K562 (cell line): ENCODE measurements at regions not wholly inside any gene's neighbourhood (a gene's known extent, or its start where the extent isn't known, plus 50 kb on each side); places are given as distances from the start of the nearest gene placed in this dataset.

Experiments used
- ATAC-seq: fragments of 200-7000 bp; cut with Tn5 transposase; 3 replicates; pipeline ENCODE4 v1.9.1; 2020; ENCODE audit warnings: moderate library complexity
- BruUV-seq: library from RNA; stranded (reverse); fragments of 400-500 nt; replicated peaks from 2 replicates; lab custom pipeline; 2021; lab: Mats Ljungman, UMichigan
- CTCF ChIA-PET: fragments of 300-600 bp; formaldehyde crosslinking; extraction: SDS; loops from one replicate; lab custom pipeline; 2021; ENCODE audit warnings: low intra/inter-chr PET ratio; lab: Yijun Ruan, JAX
- POLR2A ChIA-PET: fragments of 300-600, 350-650 bp; sonication (Branson Sonifier 250); formaldehyde crosslinking; extraction: SDS; loops from one replicate; lab custom pipeline; 2021; ENCODE audit warnings: antibody characterized with exemption, inconsistent platforms; lab: Yijun Ruan, JAX
- DNase-seq, 4 experiments: peaks; one replicate each; pipeline versions ENCODE4 v3.0.0 to v3.0.0-alpha.2; 2011 to 2018; ENCODE audit warnings: low spot score in 3 of 4, mixed read lengths in 3 of 4; ENCODE audit errors: extremely low read depth in 1 of 4
- FAIRE-seq: peaks from 2 replicates; lab custom pipeline; 2011; peaks lifted over from hg19 to GRCh38; lab: Jason Lieb, UNC
- H2AFZ ChIP-seq: 2 replicates; pipeline ENCODE4 v1.6.0; 2011; ENCODE audit warnings: low read depth, low read length, control low read depth, inconsistent platforms
- H3K27ac ChIP-seq: fragments of 200-600 bp; 3 replicates; pipeline ENCODE4 v1.8.0; 2011; ENCODE audit warnings: low read depth, mild to moderate bottlenecking, control low read depth, inconsistent platforms, low read length, moderate library complexity, mixed read lengths; ENCODE audit errors: extremely low read depth
- H3K27me3 ChIP-seq, 2 experiments: fragments of 300-600 bp in 1 of 2; 2 replicates in 1 of 2; 3 replicates in 1 of 2; pipeline versions ENCODE4 v1.6.0 to v1.8.0; 2011; ENCODE audit warnings: inconsistent platforms in 2 of 2, low read length in 2 of 2, mild to moderate bottlenecking in 1 of 2, mixed read lengths in 1 of 2, moderate library complexity in 1 of 2; ENCODE audit not compliant: control insufficient read depth in 2 of 2, insufficient read depth in 2 of 2
- H3K36me3 ChIP-seq: fragments of 300-600 bp; 3 replicates; pipeline ENCODE4 v1.8.0; 2011; ENCODE audit warnings: mild to moderate bottlenecking, low read length, inconsistent platforms; ENCODE audit not compliant: control insufficient read depth, insufficient read depth
- H3K4me1 ChIP-seq, 2 experiments: fragments of 200-600 bp in 1 of 2; replicated peaks in 1 of 2; 2 replicates in 1 of 2; 3 replicates in 1 of 2; pipeline versions ENCODE4 v1.5.1 to v1.8.0; 2011; ENCODE audit warnings: inconsistent platforms in 2 of 2, low read length in 2 of 2, mild to moderate bottlenecking in 1 of 2, mixed read lengths in 1 of 2, moderate library complexity in 1 of 2; ENCODE audit not compliant: control insufficient read depth in 2 of 2, insufficient read depth in 2 of 2
- H3K4me2 ChIP-seq: 2 replicates; pipeline ENCODE4 v1.6.1; 2011; ENCODE audit warnings: low read length, control low read depth, inconsistent platforms, mixed read lengths; ENCODE audit not compliant: insufficient read depth
- H3K4me3 ChIP-seq: fragments of 200-600 bp; sonication (generic), shearing (Covaris generic); 2 replicates; pipeline ENCODE4 v1.5.1; 2016; ENCODE audit warnings: control low read depth, inconsistent platforms
- H3K79me2 ChIP-seq: fragments of 200-600 bp; 3 replicates; pipeline ENCODE4 v1.8.0; 2011; ENCODE audit warnings: low read length, inconsistent platforms; ENCODE audit not compliant: control insufficient read depth, insufficient read depth
- H3K9ac ChIP-seq, 2 experiments: 2 replicates each; pipeline versions ENCODE4 v1.6.0 to v1.6.1; 2011; ENCODE audit warnings: low read depth in 2 of 2, low read length in 2 of 2, control low read depth in 1 of 2, inconsistent platforms in 1 of 2, mild to moderate bottlenecking in 1 of 2, mixed read lengths in 1 of 2; ENCODE audit not compliant: insufficient read depth in 1 of 2
- H3K9me1 ChIP-seq: one replicate; pipeline ENCODE4 v1.6.0; 2011; ENCODE audit warnings: inconsistent platforms, mild to moderate bottlenecking, low read length, moderate library complexity; ENCODE audit not compliant: control insufficient read depth, insufficient read depth
- H3K9me3 ChIP-seq: replicated peaks from 2 replicates; pipeline ENCODE4 v1.5.1; 2011; ENCODE audit warnings: low read depth, low read length, inconsistent platforms; ENCODE audit not compliant: control insufficient read depth, insufficient read depth
- H4K20me1 ChIP-seq: replicated peaks from 2 replicates; pipeline ENCODE4 v1.6.1; 2011; ENCODE audit warnings: low read length, inconsistent platforms, mixed read lengths; ENCODE audit not compliant: control insufficient read depth, insufficient read depth
- ESRRB ChIP-seq: fragments of 250-450 bp; sonication (Bioruptor Pico); IDR thresholded peaks from 2 replicates; pipeline ENCODE4 v1.5.0; 2020; ENCODE audit warnings: mild to moderate bottlenecking, moderate library complexity, borderline replicate concordance
- LARP7 ChIP-seq: fragments of 450-650 bp; IDR thresholded peaks from 2 replicates; pipeline ENCODE4 v1.6.1; 2016
- MEIS2 ChIP-seq: fragments of 450-650 bp; IDR thresholded peaks from 2 replicates; pipeline ENCODE4 v1.6.1; 2014; ENCODE audit warnings: mild to moderate bottlenecking; ENCODE audit not compliant: partially characterized antibody
- NFYB ChIP-seq: IDR thresholded peaks from 2 replicates; pipeline ENCODE4 v1.6.1; 2011; ENCODE audit warnings: mild to moderate bottlenecking, moderate library complexity; ENCODE audit not compliant: insufficient read length; ENCODE audit errors: extremely low read depth
- PBX2 ChIP-seq, 2 experiments: IDR thresholded peaks in 1 of 2; conservative IDR thresholded peaks in 1 of 2; 2 replicates each; pipeline ENCODE4 v1.6.1; 2016; ENCODE audit warnings: low read depth in 2 of 2, mild to moderate bottlenecking in 1 of 2, missing compliant biosample characterization in 1 of 2, missing genetic modification characterization in 1 of 2, moderate library complexity in 1 of 2
- ZBTB9 ChIP-seq: fragments of 450-650 bp; formaldehyde crosslinking; IDR thresholded peaks from 2 replicates; pipeline ENCODE4 v1.4.0; 2020; ENCODE audit warnings: mild to moderate bottlenecking, moderate library complexity
- ZNF212 ChIP-seq: fragments of 450-650 bp; formaldehyde crosslinking; IDR thresholded peaks from 2 replicates; pipeline ENCODE4 v1.4.0; 2020; ENCODE audit warnings: mild to moderate bottlenecking
- ZNF766 ChIP-seq: fragments of 200-800 bp; sonication (Bioruptor generic); conservative IDR thresholded peaks from 2 replicates; pipeline ENCODE4 v1.6.1; 2016; ENCODE audit warnings: missing genetic modification characterization, missing compliant biosample characterization
- WGBS: fragments of 100-300 bp; shearing (Covaris generic); methylation state at CpG from one replicate; pipeline ENCODE4 v1.1.6; 2016; ENCODE audit warnings: low coverage, mixed read lengths; ENCODE audit not compliant: insufficient coverage; ENCODE audit errors: missing lambda C conversion rate; 5-methylcytosine and 5-hydroxymethylcytosine counted together
- in situ Hi-C: fragments of 300-500 bp; cut with MboI; formaldehyde crosslinking; loops from 4 replicates; pipeline ENCODE4 v1.15.0; 2018; ENCODE audit warnings: inconsistent platforms, mixed read lengths
- intact Hi-C: fragments of 100-400 bp; cut with micrococcal nuclease; formaldehyde crosslinking; loops from 2 replicates; pipeline ENCODE4 v1.14.2; 2022

- 0% methylated on average over 1 of the region's 1 CpG for WGBS
- FAIRE-seq (no peak), ATAC-seq (no peak), DNase-seq (no peak)
- Histone ChIP-seq H4K20me1 (no peaks in the 10 kb centered on the region; the same call in 1 of the 2 replicates), H3K9me3 (no peaks in the 10 kb centered on the region), H2AFZ (no peak overlapping the region), H3K9ac (no peak overlapping the region), H3K4me1 (no peaks in the 10 kb centered on the region), H3K4me2 (no peak overlapping the region)
- POLR2A ChIA-PET = no interaction called here
- in situ Hi-C loops = no loop called here
- intact Hi-C loops = no loop called here
- BruUV-seq = no TSS peak
- TF ChIP-seq ZBTB9 (no peak), NFYB (no peak), LARP7 (no peak), ESRRB (CRISPR knock-in tag) (no peak)
- TF ChIP-seq, all 486 proteins: peak for 0
- Histone ChIP-seq H3K27me3 (no peaks in the 10 kb centered on the region), H3K36me3 (no peaks in the 10 kb centered on the region), H3K9me1 (no peaks in the 10 kb centered on the region), H3K79me2 (no peaks in the 10 kb centered on the region), H3K4me3 (no peak overlapping the region), H3K27ac (no peak overlapping the region)
- CTCF ChIA-PET = no interaction called here
Measured at GRCh38 chr5:103452666-103453065, 109.9 kb downstream of the NUDT12 start.

GRCh38 chr5:103452089-103452488 is 110.5 kb downstream of the NUDT12 start:
- FAIRE-seq = no peak
- BruUV-seq = no TSS peak
- CTCF ChIA-PET = no interaction called here
- H2AFZ ChIP-seq = no peak overlapping the region
- WGBS = 1% methylated on average over 4 of the region's 4 CpGs
- peak; percentile 89 for TF ChIP-seq ZNF766 (CRISPR knock-in tag)
- peak; percentile 46 for TF ChIP-seq MEIS2
- TF ChIP-seq ZNF212 (CRISPR knock-in tag) = no peak
- TF ChIP-seq PBX2 (CRISPR knock-in tag; IDR thresholded peaks at IDR 0.05; ENCODE audit: low read depth) = no peak
- TF ChIP-seq PBX2 (tag; conservative IDR thresholded peaks at IDR 0.05; ENCODE audit: low read depth) = peak; percentile 94
- TF ChIP-seq, all 486 proteins: peak for 3
- Histone ChIP-seq H3K9me3 (no peaks in the 10 kb centered on the region), H3K9ac (no peak overlapping the region), H3K4me1 (no peaks in the 10 kb centered on the region), H4K20me1 (no peaks in the 10 kb centered on the region; the same call in 1 of the 2 replicates), H3K79me2 (no peaks in the 10 kb centered on the region), H3K4me2 (no peak overlapping the region), H3K27ac (no peak overlapping the region), H3K4me3 (no peak overlapping the region), H3K27me3 (no peaks in the 10 kb centered on the region), H3K9me1 (no peaks in the 10 kb centered on the region), H3K36me3 (no peaks in the 10 kb centered on the region)
- no peak for ATAC-seq
- DNase-seq = no peak
- intact Hi-C loops = no loop called here
- POLR2A ChIA-PET = no interaction called here
- in situ Hi-C loops = no loop called here
